K562 (cell line): ENCODE measurements at regions not wholly inside any gene's neighbourhood (a gene's known extent, or its start where the extent isn't known, plus 50 kb on each side); places are given as distances from the start of the nearest gene placed in this dataset.

Source experiments
- ATAC-seq: fragments of 200-7000 bp; cut with Tn5 transposase; 3 replicates; pipeline ENCODE4 v1.9.1; 2020; ENCODE audit warnings: moderate library complexity
- BruUV-seq: library from RNA; stranded (reverse); fragments of 400-500 nt; replicated peaks from 2 replicates; lab custom pipeline; 2021; lab: Mats Ljungman, UMichigan
- CTCF ChIA-PET: fragments of 300-600 bp; formaldehyde crosslinking; extraction: SDS; loops from one replicate; lab custom pipeline; 2021; ENCODE audit warnings: low intra/inter-chr PET ratio; lab: Yijun Ruan, JAX
- POLR2A ChIA-PET: fragments of 300-600, 350-650 bp; sonication (Branson Sonifier 250); formaldehyde crosslinking; extraction: SDS; loops from one replicate; lab custom pipeline; 2021; ENCODE audit warnings: antibody characterized with exemption, inconsistent platforms; lab: Yijun Ruan, JAX
- DNase-seq, 4 experiments: peaks; one replicate each; pipeline versions ENCODE4 v3.0.0 to v3.0.0-alpha.2; 2011 to 2018; ENCODE audit warnings: low spot score in 3 of 4, mixed read lengths in 3 of 4; ENCODE audit errors: extremely low read depth in 1 of 4
- FAIRE-seq: peaks from 2 replicates; lab custom pipeline; 2011; peaks lifted over from hg19 to GRCh38; lab: Jason Lieb, UNC
- H2AFZ ChIP-seq: 2 replicates; pipeline ENCODE4 v1.6.0; 2011; ENCODE audit warnings: low read depth, low read length, control low read depth, inconsistent platforms
- H3K27ac ChIP-seq: fragments of 200-600 bp; 3 replicates; pipeline ENCODE4 v1.8.0; 2011; ENCODE audit warnings: low read depth, mild to moderate bottlenecking, control low read depth, inconsistent platforms, low read length, moderate library complexity, mixed read lengths; ENCODE audit errors: extremely low read depth
- H3K27me3 ChIP-seq, 2 experiments: fragments of 300-600 bp in 1 of 2; 2 replicates in 1 of 2; 3 replicates in 1 of 2; pipeline versions ENCODE4 v1.6.0 to v1.8.0; 2011; ENCODE audit warnings: inconsistent platforms in 2 of 2, low read length in 2 of 2, mild to moderate bottlenecking in 1 of 2, mixed read lengths in 1 of 2, moderate library complexity in 1 of 2; ENCODE audit not compliant: control insufficient read depth in 2 of 2, insufficient read depth in 2 of 2
- H3K36me3 ChIP-seq: fragments of 300-600 bp; 3 replicates; pipeline ENCODE4 v1.8.0; 2011; ENCODE audit warnings: mild to moderate bottlenecking, low read length, inconsistent platforms; ENCODE audit not compliant: control insufficient read depth, insufficient read depth
- H3K4me1 ChIP-seq, 2 experiments: fragments of 200-600 bp in 1 of 2; replicated peaks in 1 of 2; 2 replicates in 1 of 2; 3 replicates in 1 of 2; pipeline versions ENCODE4 v1.5.1 to v1.8.0; 2011; ENCODE audit warnings: inconsistent platforms in 2 of 2, low read length in 2 of 2, mild to moderate bottlenecking in 1 of 2, mixed read lengths in 1 of 2, moderate library complexity in 1 of 2; ENCODE audit not compliant: control insufficient read depth in 2 of 2, insufficient read depth in 2 of 2
- H3K4me2 ChIP-seq: 2 replicates; pipeline ENCODE4 v1.6.1; 2011; ENCODE audit warnings: low read length, control low read depth, inconsistent platforms, mixed read lengths; ENCODE audit not compliant: insufficient read depth
- H3K4me3 ChIP-seq: fragments of 200-600 bp; sonication (generic), shearing (Covaris generic); 2 replicates; pipeline ENCODE4 v1.5.1; 2016; ENCODE audit warnings: control low read depth, inconsistent platforms
- H3K79me2 ChIP-seq: fragments of 200-600 bp; 3 replicates; pipeline ENCODE4 v1.8.0; 2011; ENCODE audit warnings: low read length, inconsistent platforms; ENCODE audit not compliant: control insufficient read depth, insufficient read depth
- H3K9ac ChIP-seq, 2 experiments: 2 replicates each; pipeline versions ENCODE4 v1.6.0 to v1.6.1; 2011; ENCODE audit warnings: low read depth in 2 of 2, low read length in 2 of 2, control low read depth in 1 of 2, inconsistent platforms in 1 of 2, mild to moderate bottlenecking in 1 of 2, mixed read lengths in 1 of 2; ENCODE audit not compliant: insufficient read depth in 1 of 2
- H3K9me1 ChIP-seq: one replicate; pipeline ENCODE4 v1.6.0; 2011; ENCODE audit warnings: inconsistent platforms, mild to moderate bottlenecking, low read length, moderate library complexity; ENCODE audit not compliant: control insufficient read depth, insufficient read depth
- H3K9me3 ChIP-seq: replicated peaks from 2 replicates; pipeline ENCODE4 v1.5.1; 2011; ENCODE audit warnings: low read depth, low read length, inconsistent platforms; ENCODE audit not compliant: control insufficient read depth, insufficient read depth
- H4K20me1 ChIP-seq: replicated peaks from 2 replicates; pipeline ENCODE4 v1.6.1; 2011; ENCODE audit warnings: low read length, inconsistent platforms, mixed read lengths; ENCODE audit not compliant: control insufficient read depth, insufficient read depth
- ARID3B ChIP-seq: fragments of 250-450 bp; sonication (Bioruptor Pico); IDR thresholded peaks from 2 replicates; pipeline ENCODE4 v1.4.0; 2020; ENCODE audit warnings: borderline replicate concordance
- ARNT ChIP-seq, 2 experiments: fragments of 450-650 bp; IDR thresholded peaks; 2 replicates each; pipeline ENCODE4 v1.6.1; 2016; ENCODE audit warnings: mild to moderate bottlenecking in 1 of 2
- BDP1 ChIP-seq: IDR thresholded peaks from 3 replicates; pipeline ENCODE4 v1.6.1; 2011; ENCODE audit not compliant: insufficient read length, insufficient read depth
- DMBX1 ChIP-seq: fragments of 250-450 bp; sonication (Bioruptor Pico); IDR thresholded peaks from 2 replicates; pipeline ENCODE4 v1.8.0; 2022; ENCODE audit warnings: inconsistent platforms, mild to moderate bottlenecking, moderate library complexity, borderline replicate concordance
- EHMT2 ChIP-seq: fragments of 450-650 bp; IDR thresholded peaks from 2 replicates; pipeline ENCODE4 v1.6.1; 2018; ENCODE audit warnings: antibody characterized with exemption
- GMEB1 ChIP-seq: fragments of 250-450 bp; sonication (Bioruptor Pico); IDR thresholded peaks from 2 replicates; pipeline ENCODE4 v1.4.0; 2020; ENCODE audit warnings: mild to moderate bottlenecking
- JUND ChIP-seq, 2 experiments: IDR thresholded peaks; 2 replicates in 1 of 2; 3 replicates in 1 of 2; pipeline ENCODE4 v1.6.1; 2011; ENCODE audit warnings: borderline replicate concordance in 2 of 2, low read depth in 2 of 2, low read length in 2 of 2, improper control_type of control experiment in 1 of 2, missing biosample characterization in 1 of 2, missing genetic modification characterization in 1 of 2, missing genetic modification reagents in 1 of 2
- NCOA4 ChIP-seq: fragments of 450-650 bp; IDR thresholded peaks from 2 replicates; pipeline ENCODE4 v1.6.1; 2018; ENCODE audit warnings: mild to moderate bottlenecking; ENCODE audit not compliant: partially characterized antibody
- RBM14 ChIP-seq: fragments of 200-400 bp; formaldehyde crosslinking; IDR thresholded peaks from 2 replicates; pipeline ENCODE4 v1.6.1; 2018; ENCODE audit warnings: low read depth, mild to moderate bottlenecking, low read length, moderate library complexity, borderline replicate concordance; ENCODE audit not compliant: insufficient read depth
- SIN3B ChIP-seq: fragments of 450-650 bp; IDR thresholded peaks from 2 replicates; pipeline ENCODE4 v1.6.1; 2017; ENCODE audit warnings: low read depth, mild to moderate bottlenecking, moderate library complexity
- TFAM ChIP-seq: fragments of 250-450 bp; sonication (Bioruptor Pico); conservative IDR thresholded peaks from 2 replicates; pipeline ENCODE4 v1.5.0; 2021; ENCODE audit warnings: mild to moderate bottlenecking, moderate library complexity
- THRB ChIP-seq: fragments of 450-650 bp; formaldehyde crosslinking; conservative IDR thresholded peaks from 2 replicates; pipeline ENCODE4 v1.4.0; 2022; ENCODE audit warnings: mild to moderate bottlenecking, missing genetic modification characterization
- ZNF165 ChIP-seq: fragments of 250-450 bp; sonication (Bioruptor Pico); IDR thresholded peaks from 2 replicates; pipeline ENCODE4 v1.4.0; 2020; ENCODE audit warnings: borderline replicate concordance
- ZNF589 ChIP-seq: fragments of 200-800 bp; sonication (Bioruptor generic); IDR thresholded peaks from 2 replicates; pipeline ENCODE4 v1.6.1; 2016; ENCODE audit warnings: low read depth, missing genetic modification characterization, missing compliant biosample characterization
- WGBS: fragments of 100-300 bp; shearing (Covaris generic); methylation state at CpG from one replicate; pipeline ENCODE4 v1.1.6; 2016; ENCODE audit warnings: low coverage, mixed read lengths; ENCODE audit not compliant: insufficient coverage; ENCODE audit errors: missing lambda C conversion rate; 5-methylcytosine and 5-hydroxymethylcytosine counted together
- in situ Hi-C: fragments of 300-500 bp; cut with MboI; formaldehyde crosslinking; loops from 4 replicates; pipeline ENCODE4 v1.15.0; 2018; ENCODE audit warnings: inconsistent platforms, mixed read lengths
- intact Hi-C: fragments of 100-400 bp; cut with micrococcal nuclease; formaldehyde crosslinking; loops from 2 replicates; pipeline ENCODE4 v1.14.2; 2022

GRCh38 chr12:102611995-102612394, 131.6 kb upstream of the IGF1 start (continued):
- no peak for TF ChIP-seq ZNF589 (CRISPR knock-in tag)

GRCh38 chr12:102609996-102610395, 129.6 kb upstream of the IGF1 start:
- no peak overlapping the region for H3K9ac ChIP-seq
- no peaks in the 10 kb centered on the region for H3K9me3 ChIP-seq
- in situ Hi-C loops (no loop called here), intact Hi-C loops (no loop called here)
- H3K4me2 ChIP-seq = no peak overlapping the region
- FAIRE-seq (no peak), DNase-seq (no peak), ATAC-seq (no peak)
- TF ChIP-seq DMBX1 (CRISPR knock-in tag) (no peak), RBM14 (no peak), THRB (CRISPR knock-in tag) (no peak), ARNT (IDR thresholded peaks at IDR 0.05) (no peak), TFAM (CRISPR knock-in tag) (no peak), GMEB1 (no peak), NCOA4 (no peak), BDP1 (no peak), SIN3B (no peak), EHMT2 (no peak), ZNF165 (CRISPR knock-in tag) (no peak), JUND (IDR thresholded peaks at IDR 0.05; ENCODE audit: borderline replicate concordance, low read depth, low read length) (no peak), JUND (tag; IDR thresholded peaks at IDR 0.05; ENCODE audit: borderline replicate concordance, low read depth, low read length) (no peak), ZNF589 (CRISPR knock-in tag) (no peak), ARID3B (no peak)
- no peak overlapping the region for H2AFZ ChIP-seq
- CTCF ChIA-PET = no interaction called here
- no peaks in the 10 kb centered on the region for H3K36me3 ChIP-seq
- no peaks in the 10 kb centered on the region for H3K79me2 ChIP-seq
- WGBS = 9% methylated on average over 1 of the region's 1 CpG
- H3K4me1 ChIP-seq = no peaks in the 10 kb centered on the region
- BruUV-seq = no TSS peak
- POLR2A ChIA-PET = no interaction called here
- no peak overlapping the region for H3K27ac ChIP-seq
- no peaks in the 10 kb centered on the region for H4K20me1 ChIP-seq
- H3K4me3 ChIP-seq = no peak overlapping the region
- no peaks in the 10 kb centered on the region for H3K9me1 ChIP-seq
- no peaks in the 10 kb centered on the region for H3K27me3 ChIP-seq
